A673 (cell line): ENCODE measurements at regions not wholly inside any gene's neighbourhood (a gene's known extent, or its start where the extent isn't known, plus 50 kb on each side); places are given as distances from the start of the nearest gene placed in this dataset.
"Not testable (repeated sequence)": the region's sequence is repeated elsewhere in the genome, so short reads cannot be mapped to it uniquely, and the experiment has no call there.

Experiments used
- BruUV-seq: library from RNA; stranded (reverse); fragments of 400-500 nt; replicated peaks from 2 replicates; lab custom pipeline; 2021; lab: Mats Ljungman, UMichigan
- CTCF ChIA-PET: fragments of 300-600 bp; sonication (Branson Sonifier 250); formaldehyde crosslinking; loops from one replicate; lab custom pipeline; 2022; ENCODE audit warnings: antibody characterized with exemption; lab: Charles Lee
- POLR2A ChIA-PET: fragments of 300-600 bp; sonication (Branson Sonifier 250); formaldehyde crosslinking; loops from one replicate; lab custom pipeline; 2022; ENCODE audit warnings: antibody characterized with exemption; ENCODE audit not compliant: low non-redundant PET; lab: Charles Lee
- DNase-seq: peaks from one replicate; pipeline ENCODE4 v3.0.0-alpha.2; 2015; ENCODE audit warnings: low spot score
- H3K27ac ChIP-seq: fragments of 200-600 bp; sonication (generic); 2 replicates; pipeline ENCODE4 v1.5.1; 2016; ENCODE audit warnings: mixed run types, low read depth, mild to moderate bottlenecking, mixed read lengths, antibody characterized with exemption, low read length; ENCODE audit not compliant: poor library complexity, severe bottlenecking
- H3K27me3 ChIP-seq: fragments of 200-600 bp; sonication (generic); replicated peaks from 2 replicates; pipeline ENCODE4 v1.6.1; 2017; ENCODE audit warnings: mixed run types, low read depth, mild to moderate bottlenecking, mixed read lengths, antibody characterized with exemption, low read length; ENCODE audit not compliant: insufficient read depth, poor library complexity
- H3K36me3 ChIP-seq: fragments of 200-600 bp; sonication (generic); 2 replicates; pipeline ENCODE4 v1.6.1; 2016; ENCODE audit warnings: mixed run types, mild to moderate bottlenecking, mixed read lengths, antibody characterized with exemption, low read length; ENCODE audit not compliant: insufficient read depth, poor library complexity, severe bottlenecking
- H3K4me1 ChIP-seq: fragments of 200-600 bp; sonication (generic); 2 replicates; pipeline ENCODE4 v1.6.1; 2017; ENCODE audit warnings: mixed run types, mild to moderate bottlenecking, mixed read lengths, antibody characterized with exemption, low read length; ENCODE audit not compliant: insufficient read depth, poor library complexity, severe bottlenecking
- H3K4me3 ChIP-seq: fragments of 200-600 bp; sonication (generic); 2 replicates; pipeline ENCODE4 v1.5.1; 2016; ENCODE audit warnings: low read depth, mixed run types, mild to moderate bottlenecking, mixed read lengths, low read length; ENCODE audit not compliant: poor library complexity, severe bottlenecking
- H3K9me3 ChIP-seq: fragments of 200-600 bp; sonication (generic); 2 replicates; pipeline ENCODE4 v1.6.1; 2016; ENCODE audit warnings: mixed run types, low read depth, mild to moderate bottlenecking, mixed read lengths, antibody characterized with exemption, low read length; ENCODE audit not compliant: poor library complexity, severe bottlenecking
- EZH2 ChIP-seq: fragments of 200-600 bp; sonication (generic); IDR thresholded peaks from 2 replicates; pipeline ENCODE4 v1.6.1; 2017; ENCODE audit warnings: borderline replicate concordance, low read depth, mild to moderate bottlenecking, mixed read lengths, antibody characterized with exemption, low read length; ENCODE audit not compliant: poor library complexity, severe bottlenecking
- intact Hi-C: fragments of 100-400 bp; cut with micrococcal nuclease; formaldehyde crosslinking; loops from one replicate; pipeline ENCODE4 v1.10.0; 2022; ENCODE audit not compliant: unreplicated experiment
- TF ChIP-seq, protein P1 (sequence below): fragments of 300-800, 200-600 bp; sonication (generic); conservative IDR thresholded peaks from 2 replicates; pipeline ENCODE4 v1.5.1; 2017; ENCODE audit warnings: low read depth, mild to moderate bottlenecking, antibody characterized with exemption, low read length, moderate library complexity, mixed read lengths

- Histone ChIP-seq H3K9me3 (no peaks in the 10 kb centered on the region), H3K36me3 (no peaks in the 10 kb centered on the region), H3K4me3 (no peak overlapping the region), H3K4me1 (no peaks in the 10 kb centered on the region), H3K27me3 (no peaks in the 10 kb centered on the region), H3K27ac (no peak overlapping the region)
- no peak for DNase-seq
- ChIA-PET CTCF (no interaction called here), POLR2A (no interaction called here)
- BruUV-seq = no TSS peak
- intact Hi-C loops = no loop called here
- TF ChIP-seq EZH2 = no peak
- TF ChIP-seq, protein P1, sequence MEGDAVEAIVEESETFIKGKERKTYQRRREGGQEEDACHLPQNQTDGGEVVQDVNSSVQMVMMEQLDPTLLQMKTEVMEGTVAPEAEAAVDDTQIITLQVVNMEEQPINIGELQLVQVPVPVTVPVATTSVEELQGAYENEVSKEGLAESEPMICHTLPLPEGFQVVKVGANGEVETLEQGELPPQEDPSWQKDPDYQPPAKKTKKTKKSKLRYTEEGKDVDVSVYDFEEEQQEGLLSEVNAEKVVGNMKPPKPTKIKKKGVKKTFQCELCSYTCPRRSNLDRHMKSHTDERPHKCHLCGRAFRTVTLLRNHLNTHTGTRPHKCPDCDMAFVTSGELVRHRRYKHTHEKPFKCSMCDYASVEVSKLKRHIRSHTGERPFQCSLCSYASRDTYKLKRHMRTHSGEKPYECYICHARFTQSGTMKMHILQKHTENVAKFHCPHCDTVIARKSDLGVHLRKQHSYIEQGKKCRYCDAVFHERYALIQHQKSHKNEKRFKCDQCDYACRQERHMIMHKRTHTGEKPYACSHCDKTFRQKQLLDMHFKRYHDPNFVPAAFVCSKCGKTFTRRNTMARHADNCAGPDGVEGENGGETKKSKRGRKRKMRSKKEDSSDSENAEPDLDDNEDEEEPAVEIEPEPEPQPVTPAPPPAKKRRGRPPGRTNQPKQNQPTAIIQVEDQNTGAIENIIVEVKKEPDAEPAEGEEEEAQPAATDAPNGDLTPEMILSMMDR = no peak
Observed at GRCh38 chrX:113195949-113196348, 355.3 kb upstream of the AMOT start.

DNA sequence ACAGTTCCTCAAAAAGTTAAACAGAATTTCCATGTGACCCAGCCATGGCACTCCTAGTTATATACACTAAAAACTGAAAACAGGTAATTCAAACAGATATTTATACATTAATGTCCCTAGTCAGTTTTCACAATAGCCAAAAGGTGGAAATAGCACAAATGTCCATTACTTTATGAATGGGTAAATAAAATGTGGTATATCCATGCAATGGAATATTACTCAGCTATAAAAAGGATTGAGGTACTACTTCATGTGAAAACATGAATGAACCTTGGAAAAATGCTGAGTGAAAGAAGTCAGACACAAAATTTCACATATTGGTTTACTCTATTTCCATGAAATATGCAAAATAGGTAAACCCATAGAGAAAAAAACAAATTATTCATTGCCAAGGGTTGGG lies 351.8 kb upstream of the AMOT start:
- Histone ChIP-seq H3K27me3 (no peaks in the 10 kb centered on the region), H3K4me1 (no peaks in the 10 kb centered on the region), H3K27ac (no peak overlapping the region), H3K9me3 (peaks cover 5% of the 10 kb centered on the region), H3K36me3 (no peaks in the 10 kb centered on the region), H3K4me3 (no peak overlapping the region)
- CTCF ChIA-PET = no interaction called here
- DNase-seq = no peak
- intact Hi-C loops = no loop called here
- TF ChIP-seq, protein P1 = no peak
- TF ChIP-seq EZH2 = no peak
- BruUV-seq = no TSS peak
- POLR2A ChIA-PET = no interaction called here

DNA sequence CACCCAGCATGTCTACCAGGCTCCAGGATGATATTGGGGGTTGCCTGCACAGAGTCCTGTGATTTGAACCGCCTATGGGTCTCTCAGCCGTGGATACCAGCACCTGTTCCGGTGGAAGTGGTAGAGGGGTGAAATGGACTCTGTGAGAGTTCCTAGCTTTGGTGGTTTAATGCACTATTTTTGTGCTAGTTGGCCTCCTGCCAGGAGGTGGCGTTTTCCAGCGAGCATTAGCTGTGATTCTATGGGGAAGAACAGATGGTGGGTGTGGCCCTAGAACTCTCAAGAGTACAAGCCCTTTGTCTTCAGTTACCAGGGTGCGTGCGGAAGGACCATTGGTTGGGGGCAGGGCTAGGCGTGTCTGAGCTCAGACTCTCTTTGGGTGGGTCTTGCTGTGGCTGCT lies 316.9 kb upstream of the AMOT start:
- TF ChIP-seq EZH2 = no peak
- TF ChIP-seq, protein P1 = no peak

DNA sequence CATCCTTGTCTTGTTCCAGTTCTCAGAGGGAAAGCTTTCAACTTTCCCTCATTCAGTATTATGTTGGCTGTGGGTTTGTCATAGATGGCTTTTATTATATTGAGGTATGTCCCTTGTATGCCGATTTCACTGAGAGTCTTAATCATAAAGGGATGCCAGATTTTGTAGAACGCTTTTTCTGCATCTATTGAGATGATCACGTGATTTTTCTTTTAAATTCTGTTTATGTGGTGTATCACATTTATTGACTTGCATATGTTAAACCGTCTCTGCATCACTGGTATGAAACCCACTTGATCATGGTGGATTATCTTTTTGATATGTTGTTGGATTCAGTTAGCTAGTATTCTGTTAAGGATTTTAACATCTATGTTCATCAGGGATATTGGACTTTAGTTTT lies 313.7 kb upstream of the AMOT start:
- POLR2A ChIA-PET, H3K4me3 ChIP-seq, DNase-seq, CTCF ChIA-PET, H3K9me3 ChIP-seq, H3K4me1 ChIP-seq, intact Hi-C loops, H3K27ac ChIP-seq, BruUV-seq, H3K27me3 ChIP-seq, H3K36me3 ChIP-seq: not testable (repeated sequence)

More for the DNA sequence above, 316.9 kb upstream of the AMOT start:
- Histone ChIP-seq H3K9me3 (no peaks in the 10 kb centered on the region), H3K27me3 (no peaks in the 10 kb centered on the region), H3K4me1 (no peaks in the 10 kb centered on the region), H3K36me3 (no peaks in the 10 kb centered on the region), H3K27ac (no peak overlapping the region), H3K4me3 (no peak overlapping the region)
- BruUV-seq = no TSS peak
- ChIA-PET POLR2A (no interaction called here), CTCF (no interaction called here)
- intact Hi-C loops = no loop called here
- no peak for DNase-seq
